SU-DHL-6 (cell line): ENCODE measurements at regions not wholly inside any gene's neighbourhood (a gene's known extent, or its start where the extent isn't known, plus 50 kb on each side); places are given as distances from the start of the nearest gene placed in this dataset.

Source experiments
- CTCF ChIP-seq: fragments of 200-600 bp; sonication (generic); IDR thresholded peaks from one replicate; pipeline ENCODE4 v1.5.1; 2017; ENCODE audit warnings: antibody characterized with exemption, mild to moderate bottlenecking, low read length, moderate library complexity; ENCODE audit not compliant: insufficient read depth, poor library complexity, severe bottlenecking
- EZH2phosphoT487 ChIP-seq: fragments of 200-600 bp; sonication (generic), shearing (Covaris generic); conservative IDR thresholded peaks from 2 replicates; pipeline ENCODE4 v1.6.1; 2018; ENCODE audit warnings: mild to moderate bottlenecking, antibody characterized with exemption, low read length, moderate library complexity, mixed read lengths

- TF ChIP-seq CTCF (no peak), EZH2phosphoT487 (no peak)
Observed at GRCh38 chr1:221442056-221442455, 299.8 kb downstream of the DUSP10 start.
